ENCODE measurements at regions not wholly inside any gene's neighbourhood (a gene's known extent, or its start where the extent isn't known, plus 50 kb on each side); places are given as distances from the start of the nearest gene placed in this dataset.

- BruUV-seq (replicated peaks): no TSS peak
- Histone ChIP-seq H3K27me3 (replicated peaks; ENCODE audit: control insufficient read depth, insufficient read depth, low read length) (no peaks in the 10 kb centered on the region), H3K4me1 (no peaks in the 10 kb centered on the region), H3K36me3 (ENCODE audit: control insufficient read depth, insufficient read depth, low read length) (no peaks in the 10 kb centered on the region), H3K4me3 (ENCODE audit: low read depth, low read length) (no peak overlapping the region), H3K9me3 (no peaks in the 10 kb centered on the region)
- Mint-ChIP-seq H3K27ac (ENCODE audit: unreplicated experiment) (no peak overlapping the region), H3K27me3 (ENCODE audit: insufficient read depth, unreplicated experiment) (peaks cover 9% of the 10 kb centered on the region), H3K36me3 (ENCODE audit: insufficient read depth, unreplicated experiment) (no peaks in the 10 kb centered on the region), H3K9me3 (ENCODE audit: unreplicated experiment) (no peaks in the 10 kb centered on the region), H3K4me3 (ENCODE audit: unreplicated experiment) (no peak overlapping the region), H3K4me1 (ENCODE audit: low read depth, unreplicated experiment) (no peaks in the 10 kb centered on the region)
- DNase-seq: no peak
- CTCF ChIA-PET: no interaction called here
- intact Hi-C loops (cut with micrococcal nuclease; ENCODE audit: unreplicated experiment): no loop called here
- TF ChIP-seq, protein P1, sequence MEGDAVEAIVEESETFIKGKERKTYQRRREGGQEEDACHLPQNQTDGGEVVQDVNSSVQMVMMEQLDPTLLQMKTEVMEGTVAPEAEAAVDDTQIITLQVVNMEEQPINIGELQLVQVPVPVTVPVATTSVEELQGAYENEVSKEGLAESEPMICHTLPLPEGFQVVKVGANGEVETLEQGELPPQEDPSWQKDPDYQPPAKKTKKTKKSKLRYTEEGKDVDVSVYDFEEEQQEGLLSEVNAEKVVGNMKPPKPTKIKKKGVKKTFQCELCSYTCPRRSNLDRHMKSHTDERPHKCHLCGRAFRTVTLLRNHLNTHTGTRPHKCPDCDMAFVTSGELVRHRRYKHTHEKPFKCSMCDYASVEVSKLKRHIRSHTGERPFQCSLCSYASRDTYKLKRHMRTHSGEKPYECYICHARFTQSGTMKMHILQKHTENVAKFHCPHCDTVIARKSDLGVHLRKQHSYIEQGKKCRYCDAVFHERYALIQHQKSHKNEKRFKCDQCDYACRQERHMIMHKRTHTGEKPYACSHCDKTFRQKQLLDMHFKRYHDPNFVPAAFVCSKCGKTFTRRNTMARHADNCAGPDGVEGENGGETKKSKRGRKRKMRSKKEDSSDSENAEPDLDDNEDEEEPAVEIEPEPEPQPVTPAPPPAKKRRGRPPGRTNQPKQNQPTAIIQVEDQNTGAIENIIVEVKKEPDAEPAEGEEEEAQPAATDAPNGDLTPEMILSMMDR (IDR thresholded peaks at IDR 0.05; ENCODE audit: insufficient read depth in 1 of 2, low read depth in 1 of 2, low read length in 1 of 2, severe bottlenecking in 1 of 2, unreplicated experiment in 1 of 2): no peak
- POLR2A ChIA-PET: no interaction called here
Measured at GRCh38 chr6:91023529-91023928, 436.7 kb upstream of the MAP3K7 start.

GRCh38 chr6:91020744-91021143, 433.9 kb upstream of the MAP3K7 start:
- TF ChIP-seq, protein P1 (IDR thresholded peaks at IDR 0.05; ENCODE audit: insufficient read depth in 1 of 2, low read depth in 1 of 2, low read length in 1 of 2, severe bottlenecking in 1 of 2, unreplicated experiment in 1 of 2): no peak
- H3K9me3 ChIP-seq: no peaks in the 10 kb centered on the region
- H3K36me3 ChIP-seq (ENCODE audit: control insufficient read depth, insufficient read depth, low read length): no peaks in the 10 kb centered on the region
- H3K4me1 Mint-ChIP-seq (ENCODE audit: low read depth, unreplicated experiment): no peaks in the 10 kb centered on the region
- no peak overlapping the region for H3K27ac Mint-ChIP-seq (ENCODE audit: unreplicated experiment)
- ChIA-PET POLR2A (no interaction called here), CTCF (no interaction called here)
- H3K4me1 ChIP-seq: no peaks in the 10 kb centered on the region
- no peak for DNase-seq
- no peaks in the 10 kb centered on the region for H3K36me3 Mint-ChIP-seq (ENCODE audit: insufficient read depth, unreplicated experiment)
- peaks cover 2% of the 10 kb centered on the region for H3K27me3 Mint-ChIP-seq (ENCODE audit: insufficient read depth, unreplicated experiment)
- H3K4me3 Mint-ChIP-seq (ENCODE audit: unreplicated experiment): no peak overlapping the region
- no peak overlapping the region for H3K4me3 ChIP-seq (ENCODE audit: low read depth, low read length)
- no TSS peak for BruUV-seq (replicated peaks)
- no peaks in the 10 kb centered on the region for H3K27me3 ChIP-seq (replicated peaks; ENCODE audit: control insufficient read depth, insufficient read depth, low read length)
- no peaks in the 10 kb centered on the region for H3K9me3 Mint-ChIP-seq (ENCODE audit: unreplicated experiment)
- intact Hi-C loops (cut with micrococcal nuclease; ENCODE audit: unreplicated experiment): no loop called here

DNA sequence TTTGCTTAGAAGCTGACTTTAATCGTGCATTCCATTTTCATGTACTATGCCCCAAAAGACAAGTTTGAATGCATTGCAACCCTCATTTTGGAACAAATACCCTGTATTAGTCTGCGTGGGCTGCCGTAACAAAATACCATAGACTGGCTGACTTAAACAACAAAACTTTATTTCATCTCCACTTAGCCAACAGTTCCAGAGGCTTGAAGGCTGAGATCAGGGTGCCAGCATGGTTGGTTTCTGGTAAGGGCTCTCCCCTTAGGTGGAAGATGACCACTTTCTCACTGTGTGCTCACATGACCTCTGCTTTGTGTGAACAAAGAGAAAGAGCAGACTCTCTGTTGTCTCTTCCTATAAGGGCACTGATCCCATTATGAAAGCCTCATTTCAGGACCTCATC, 431.7 kb upstream of the MAP3K7 start:
- no peaks in the 10 kb centered on the region for H3K36me3 ChIP-seq (ENCODE audit: control insufficient read depth, insufficient read depth, low read length)
- H3K4me3 ChIP-seq (ENCODE audit: low read depth, low read length): no peak overlapping the region
- H3K9me3 Mint-ChIP-seq (ENCODE audit: unreplicated experiment): no peaks in the 10 kb centered on the region
- BruUV-seq (replicated peaks): no TSS peak
- TF ChIP-seq, protein P1 (IDR thresholded peaks at IDR 0.05; ENCODE audit: insufficient read depth in 1 of 2, low read depth in 1 of 2, low read length in 1 of 2, severe bottlenecking in 1 of 2, unreplicated experiment in 1 of 2): no peak
- no peaks in the 10 kb centered on the region for H3K27me3 ChIP-seq (replicated peaks; ENCODE audit: control insufficient read depth, insufficient read depth, low read length)
- no peaks in the 10 kb centered on the region for H3K9me3 ChIP-seq
- ChIA-PET POLR2A (no interaction called here), CTCF (no interaction called here)
- H3K4me1 ChIP-seq: no peaks in the 10 kb centered on the region
- H3K4me1 Mint-ChIP-seq (ENCODE audit: low read depth, unreplicated experiment): no peaks in the 10 kb centered on the region
- no peaks in the 10 kb centered on the region for H3K36me3 Mint-ChIP-seq (ENCODE audit: insufficient read depth, unreplicated experiment)
- no peak overlapping the region for H3K27ac Mint-ChIP-seq (ENCODE audit: unreplicated experiment)
- H3K27me3 Mint-ChIP-seq (ENCODE audit: insufficient read depth, unreplicated experiment): peaks cover 2% of the 10 kb centered on the region
- no peak overlapping the region for H3K4me3 Mint-ChIP-seq (ENCODE audit: unreplicated experiment)
- DNase-seq: no peak
- intact Hi-C loops (cut with micrococcal nuclease; ENCODE audit: unreplicated experiment): no loop called here

Data from Caco-2 (cell line).